Epithelial cell of proximal tubule (primary cell): ENCODE measurements at regions not wholly inside any gene's neighbourhood (a gene's known extent, or its start where the extent isn't known, plus 50 kb on each side); places are given as distances from the start of the nearest gene placed in this dataset.
A peak's percentile ranks its signal among the peaks of the same experiment; 100 is the strongest.

Source experiments
- DNase-seq: peaks from one replicate; pipeline ENCODE4 v3.0.0-alpha.2; 2011; ENCODE audit warnings: low read depth
- H3K4me3 ChIP-seq: 2 replicates; pipeline ENCODE4 v1.5.1; 2011; ENCODE audit warnings: low read depth, mild to moderate bottlenecking, low read length
- TF ChIP-seq, protein P1 (sequence below): conservative IDR thresholded peaks from 2 replicates; pipeline ENCODE4 v1.5.1; 2012; ENCODE audit warnings: low read depth, mild to moderate bottlenecking, low read length

DNA sequence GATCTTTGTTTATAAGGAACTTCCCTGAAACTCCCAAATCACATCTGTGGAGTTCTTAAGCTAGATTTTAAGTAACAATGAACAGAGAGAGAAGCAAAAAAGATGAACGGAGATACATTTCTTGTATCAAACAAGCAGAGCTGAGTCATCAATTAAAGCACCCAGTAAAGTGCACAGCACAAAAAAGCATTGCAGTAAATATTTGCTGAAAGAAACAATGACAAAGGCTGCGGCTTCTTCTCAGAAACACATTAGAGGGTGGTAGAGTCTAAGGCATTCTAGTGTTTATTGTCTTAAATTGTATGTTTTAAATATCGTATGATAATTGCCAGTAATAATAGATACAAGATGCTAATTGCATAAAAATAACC is 941.6 kb upstream of the CHORDC1 start:
- TF ChIP-seq, protein P1, sequence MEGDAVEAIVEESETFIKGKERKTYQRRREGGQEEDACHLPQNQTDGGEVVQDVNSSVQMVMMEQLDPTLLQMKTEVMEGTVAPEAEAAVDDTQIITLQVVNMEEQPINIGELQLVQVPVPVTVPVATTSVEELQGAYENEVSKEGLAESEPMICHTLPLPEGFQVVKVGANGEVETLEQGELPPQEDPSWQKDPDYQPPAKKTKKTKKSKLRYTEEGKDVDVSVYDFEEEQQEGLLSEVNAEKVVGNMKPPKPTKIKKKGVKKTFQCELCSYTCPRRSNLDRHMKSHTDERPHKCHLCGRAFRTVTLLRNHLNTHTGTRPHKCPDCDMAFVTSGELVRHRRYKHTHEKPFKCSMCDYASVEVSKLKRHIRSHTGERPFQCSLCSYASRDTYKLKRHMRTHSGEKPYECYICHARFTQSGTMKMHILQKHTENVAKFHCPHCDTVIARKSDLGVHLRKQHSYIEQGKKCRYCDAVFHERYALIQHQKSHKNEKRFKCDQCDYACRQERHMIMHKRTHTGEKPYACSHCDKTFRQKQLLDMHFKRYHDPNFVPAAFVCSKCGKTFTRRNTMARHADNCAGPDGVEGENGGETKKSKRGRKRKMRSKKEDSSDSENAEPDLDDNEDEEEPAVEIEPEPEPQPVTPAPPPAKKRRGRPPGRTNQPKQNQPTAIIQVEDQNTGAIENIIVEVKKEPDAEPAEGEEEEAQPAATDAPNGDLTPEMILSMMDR = no peak
- DNase-seq = no peak
- no peak overlapping the region for H3K4me3 ChIP-seq

DNA sequence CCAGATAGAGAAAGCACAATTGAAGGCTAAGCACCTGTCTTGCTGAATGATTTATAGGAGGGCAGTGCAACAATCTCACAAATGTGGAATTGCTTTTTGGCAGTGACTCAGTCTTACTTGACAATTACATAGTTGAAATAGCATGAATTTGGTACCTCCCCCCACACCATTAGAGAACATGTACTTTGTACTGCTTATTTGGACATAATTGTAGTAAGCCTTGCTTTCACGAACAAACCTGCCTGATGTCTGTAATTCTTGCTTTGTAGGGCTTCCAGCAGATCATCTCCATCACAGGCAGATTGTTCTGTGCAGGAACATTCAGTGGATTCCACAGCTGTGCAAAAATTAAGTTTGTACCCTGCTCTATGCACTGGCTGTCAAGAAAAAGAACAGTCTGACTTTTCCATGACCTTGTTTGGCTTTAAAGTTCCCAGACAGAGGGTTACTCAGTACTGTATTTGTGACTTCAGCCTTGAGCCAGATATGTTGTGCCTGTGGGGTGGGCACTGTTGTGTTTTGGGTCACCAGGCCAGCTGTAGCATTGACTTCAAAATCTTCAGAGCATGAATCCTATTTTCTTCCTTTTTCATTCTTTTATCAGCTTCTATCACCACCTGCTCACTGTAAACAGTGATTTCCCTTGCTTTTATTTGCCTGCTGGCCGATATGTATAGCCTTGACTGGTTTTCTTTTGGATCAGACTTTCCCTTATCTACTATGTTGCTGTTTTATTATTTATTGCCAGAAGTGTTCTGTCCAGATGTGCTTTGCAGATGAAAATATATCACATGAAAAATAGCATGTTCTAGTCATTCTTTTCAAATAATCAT is 941.0 kb upstream of the CHORDC1 start:
- no peak overlapping the region for H3K4me3 ChIP-seq
- peak; percentile 40 for DNase-seq
- TF ChIP-seq, protein P1 = no peak

DNA sequence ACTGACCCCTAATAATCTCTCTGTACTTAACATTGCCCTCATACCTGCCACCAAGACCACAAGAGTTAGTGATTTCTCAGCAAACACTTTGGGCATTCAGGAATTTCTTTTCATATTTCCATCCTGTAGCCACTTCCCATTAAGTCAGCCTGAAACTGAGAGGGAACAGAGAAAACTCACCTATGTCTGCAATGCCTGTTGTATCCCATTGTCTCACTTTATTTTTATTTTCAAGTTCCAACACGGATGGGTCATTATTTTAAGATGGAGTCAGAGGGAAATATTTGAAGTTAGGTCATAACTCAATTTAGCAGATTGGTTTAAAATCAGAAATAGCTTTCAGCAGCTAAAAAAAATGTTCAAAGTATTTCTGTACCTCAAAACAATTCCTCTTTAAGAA is 937.8 kb upstream of the CHORDC1 start:
- no peak overlapping the region for H3K4me3 ChIP-seq
- no peak for DNase-seq
- TF ChIP-seq, protein P1 = no peak

DNA sequence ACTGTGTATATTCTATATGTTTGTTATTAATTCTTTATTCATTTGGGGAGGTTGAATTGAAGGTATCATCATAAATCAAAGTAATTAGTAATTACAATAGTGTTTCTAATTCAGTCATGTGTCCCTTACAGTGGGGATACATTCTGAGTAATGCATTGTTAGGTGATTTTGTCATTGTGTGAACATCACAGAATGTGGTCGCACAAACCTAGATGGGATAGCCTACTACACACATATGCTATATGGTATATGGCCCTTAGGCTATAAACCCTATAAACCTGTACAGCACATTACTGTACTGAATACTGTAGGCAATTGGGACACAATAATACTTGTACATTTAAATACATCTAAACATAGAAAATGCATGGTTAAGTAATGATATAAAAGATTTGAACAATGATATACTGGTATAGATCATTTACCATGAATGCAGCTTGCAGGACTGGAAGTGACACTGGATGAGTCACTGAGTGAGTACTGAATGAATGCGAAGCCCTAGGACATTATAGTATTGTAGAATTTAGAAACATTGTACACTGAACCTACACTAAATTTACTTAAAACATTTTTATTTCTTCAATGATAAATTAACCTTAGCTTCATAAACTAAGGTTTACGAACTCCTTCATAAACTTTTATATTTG is 936.2 kb upstream of the CHORDC1 start:
- no peak overlapping the region for H3K4me3 ChIP-seq
- TF ChIP-seq, protein P1 = no peak
- no peak for DNase-seq

DNA sequence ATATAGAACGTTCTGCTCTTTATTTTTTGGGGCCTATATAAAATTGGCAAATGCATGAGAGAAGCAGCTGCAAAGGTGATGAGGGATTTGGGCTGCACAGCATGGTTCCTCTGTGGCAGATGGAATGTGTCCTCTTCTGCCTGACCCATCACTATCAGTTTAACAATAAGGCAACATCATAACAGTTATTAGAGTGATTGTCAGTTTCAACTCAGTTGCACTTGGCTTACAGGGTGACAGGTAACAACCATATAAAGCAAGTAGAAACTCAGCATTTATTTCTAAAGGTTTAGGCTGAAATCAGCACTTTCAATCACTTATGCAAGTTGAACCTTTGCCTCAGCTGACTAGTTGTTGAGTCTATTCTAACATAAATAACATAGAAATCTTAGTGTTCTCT is 935.4 kb upstream of the CHORDC1 start:
- TF ChIP-seq, protein P1 = no peak
- no peak overlapping the region for H3K4me3 ChIP-seq
- DNase-seq = no peak

DNA sequence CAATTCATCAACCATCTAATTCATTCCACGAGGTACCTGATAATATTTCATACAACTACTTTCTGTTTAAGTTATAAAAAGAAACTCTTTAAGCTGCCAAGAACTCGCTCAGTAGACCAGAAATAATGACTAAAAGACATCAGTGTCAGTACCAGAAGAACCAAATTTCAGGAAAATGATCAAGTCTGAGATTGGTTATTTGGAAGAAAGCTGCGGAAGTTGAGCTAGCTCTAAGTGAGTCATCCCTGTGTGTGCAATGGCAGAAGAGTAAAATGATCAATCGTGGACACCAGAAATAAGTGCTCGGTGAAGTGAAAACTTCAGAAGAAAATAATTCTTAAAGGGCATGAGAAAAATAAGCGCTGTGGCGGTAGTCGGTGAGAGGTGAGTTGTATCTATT is 933.2 kb upstream of the CHORDC1 start:
- no peak for DNase-seq
- TF ChIP-seq, protein P1 = no peak

More for the DNA sequence above, 933.2 kb upstream of the CHORDC1 start:
- H3K4me3 ChIP-seq = no peak overlapping the region
